Tongue (tissue), 2 donors: ENCODE measurements at regions not wholly inside any gene's neighbourhood (a gene's known extent, or its start where the extent isn't known, plus 50 kb on each side); places are given as distances from the start of the nearest gene placed in this dataset. TPM values are rescaled to one million over a fixed set of nuclear protein-coding genes. Genes with fewer than 3 reads are reported as not detected.
A peak's percentile ranks its signal among the peaks of the same experiment; 100 is the strongest.

ENCODE experiments used
- DNase-seq: peaks from one replicate; pipeline ENCODE4 v3.0.0-alpha.2; 2015
- small RNA-seq: library from RNA; depleted of rRNA; stranded (forward); fragments of <200 nt; gene quantifications from one replicate; pipeline ENCODE3, GENCODE V24; 2014; ENCODE audit warnings: low replicate concordance

DNA sequence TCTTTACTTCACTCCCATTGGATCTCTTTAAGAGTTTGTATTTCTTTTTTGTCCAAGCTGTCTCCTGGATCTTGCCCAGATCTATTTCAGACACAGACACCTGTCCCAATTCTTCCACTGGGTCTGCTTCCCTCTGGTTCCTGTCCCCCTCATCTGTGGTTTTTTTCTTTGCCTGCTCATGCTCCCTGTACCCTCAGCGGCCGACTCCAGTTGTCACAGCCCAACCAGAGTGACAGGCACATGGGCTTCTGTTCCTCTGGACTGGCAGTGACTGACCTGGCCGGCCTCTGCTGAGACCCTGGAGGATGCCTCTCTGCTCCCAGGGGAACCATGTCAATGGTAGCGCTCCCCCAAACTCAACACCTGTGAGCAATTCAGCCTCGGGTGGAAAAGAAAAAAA is 142.6 kb downstream of the WSCD1 start:
- DNase-seq = peak; percentile 52

- no peak for DNase-seq
Measured at GRCh38 chr17:6209829-6210228, 139.7 kb downstream of the WSCD1 start.

GRCh38 chr17:6208608-6209180 is 138.5 kb downstream of the WSCD1 start:
- no peak for DNase-seq

DNA sequence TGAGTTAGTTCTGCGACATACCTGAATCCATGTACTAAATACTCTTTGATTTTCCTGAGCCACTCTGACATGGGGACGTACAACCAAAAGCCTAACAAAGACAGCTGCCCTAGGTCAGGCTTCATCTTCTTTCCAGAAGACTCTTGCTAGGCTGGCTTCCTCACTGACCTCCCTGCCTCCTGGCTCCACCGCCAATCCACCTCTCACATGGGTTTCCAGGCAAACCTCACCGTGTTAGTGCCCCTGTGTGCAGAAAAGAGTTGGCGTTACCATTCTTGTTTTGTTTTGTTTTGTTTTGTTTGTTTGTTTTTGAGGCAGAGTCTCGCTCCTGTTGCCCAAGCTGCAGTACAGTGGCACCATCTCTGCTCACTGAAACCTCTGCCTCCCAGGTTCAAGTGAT is 135.3 kb downstream of the WSCD1 start:
- DNase-seq = no peak

- no peak for DNase-seq
Measured at GRCh38 chr17:6205033-6205432, 134.9 kb downstream of the WSCD1 start.

DNA sequence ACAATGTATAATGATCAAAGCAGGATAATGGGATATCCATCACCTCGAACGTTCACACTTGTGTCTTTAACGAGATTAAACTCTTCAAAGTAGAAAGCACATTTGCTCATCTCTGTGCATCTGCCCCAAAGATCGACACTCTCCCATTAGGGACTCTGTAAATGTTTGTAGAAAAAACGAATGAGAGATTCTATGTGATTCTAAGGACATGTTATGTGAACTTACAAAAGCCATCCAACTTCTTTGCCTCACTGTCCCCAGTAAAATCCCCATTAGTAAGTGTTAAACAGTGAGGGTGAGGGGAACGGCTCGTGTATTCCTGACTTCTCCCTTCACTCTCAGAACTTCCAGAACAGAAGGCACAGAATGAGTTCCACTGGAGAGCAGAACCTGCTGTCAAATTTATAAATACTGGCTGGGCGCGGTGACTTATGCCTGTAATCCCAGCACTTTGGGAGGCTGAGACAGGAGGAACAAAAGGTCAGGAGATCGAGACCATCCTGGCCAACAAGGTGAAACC is 134.1 kb downstream of the WSCD1 start:
- no peak for DNase-seq

DNA sequence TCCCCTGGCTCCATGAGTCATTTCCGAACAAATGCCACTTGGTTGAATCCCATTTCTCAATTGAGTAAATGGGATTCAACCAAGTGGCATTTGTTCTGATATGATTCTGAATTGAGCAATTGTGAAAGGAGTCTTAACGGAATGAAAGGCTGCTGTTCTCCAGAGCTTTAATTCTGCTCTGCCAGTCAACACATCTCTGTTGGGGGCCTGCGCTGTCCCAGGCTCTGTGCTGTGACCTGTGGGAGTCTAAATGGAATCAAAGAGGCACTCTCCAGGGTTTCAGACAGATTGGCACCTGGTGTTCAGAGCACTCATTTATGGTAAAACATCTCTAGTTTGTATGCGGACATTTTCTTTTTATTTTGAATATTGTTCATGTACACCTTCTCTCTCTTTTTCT is 126.2 kb downstream of the WSCD1 start:
- no peak for DNase-seq

DNA sequence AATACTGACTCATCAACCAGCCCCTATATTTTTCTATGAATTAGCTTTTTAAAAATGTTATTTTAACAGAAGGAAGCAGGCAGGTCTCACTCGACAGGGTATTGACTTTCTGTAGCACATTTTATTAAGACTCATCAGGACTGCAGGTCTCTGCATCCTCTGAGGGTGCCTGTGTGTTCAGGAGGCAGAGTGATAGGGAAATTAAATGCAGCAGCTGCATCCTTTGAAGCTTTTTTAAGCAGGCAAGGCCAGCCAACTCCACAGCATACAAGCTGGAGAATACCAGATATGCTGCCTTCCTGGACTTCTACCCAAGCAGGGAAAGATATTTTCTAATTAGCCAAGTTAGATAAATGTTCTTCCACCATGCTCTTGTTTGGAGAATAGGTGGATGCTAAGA is 124.9 kb downstream of the WSCD1 start:
- DNase-seq = peak; percentile 16

DNA sequence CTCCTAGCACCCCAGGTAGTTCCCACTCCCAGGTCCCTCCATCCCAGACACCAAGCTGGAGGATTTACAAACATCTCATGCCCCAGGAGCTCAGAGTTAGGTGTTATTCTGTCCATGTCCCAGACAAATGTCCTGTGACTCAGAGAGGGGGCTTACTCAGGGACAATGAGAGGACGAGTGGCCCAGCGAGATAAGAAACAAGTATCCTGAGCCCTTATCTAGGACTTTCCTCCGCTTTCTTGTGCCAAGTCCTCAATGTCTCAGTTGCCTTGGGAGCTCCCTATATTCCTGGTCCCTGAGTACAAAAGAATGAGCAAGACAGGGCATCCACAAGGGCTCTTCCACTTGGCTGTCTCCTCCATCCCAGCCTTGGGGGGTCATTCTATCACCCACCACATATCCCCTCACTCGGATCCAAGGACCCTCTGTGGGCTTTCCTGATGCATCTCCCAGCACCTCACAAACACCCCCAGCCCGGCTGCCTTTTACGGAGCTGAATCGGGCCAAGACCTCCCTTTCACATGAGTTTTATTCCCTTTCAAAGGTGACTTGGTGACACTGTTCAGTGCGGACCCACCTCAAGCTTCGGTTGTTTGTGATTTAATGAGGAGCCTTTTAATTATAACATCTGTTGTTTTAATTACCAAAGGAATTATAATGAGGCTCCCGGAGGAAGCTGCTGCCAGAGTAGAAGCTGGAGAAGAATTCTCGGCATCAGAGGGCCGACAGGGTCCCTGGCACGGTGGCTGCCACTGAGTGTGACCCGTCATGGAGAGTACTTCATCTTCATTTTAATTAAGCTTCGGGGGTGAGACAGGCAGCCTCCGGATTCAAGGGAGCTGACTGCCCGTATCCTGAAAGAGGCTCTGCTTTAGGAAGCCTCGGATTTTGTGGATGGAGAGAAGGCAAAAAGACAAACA is 121.5 kb downstream of the WSCD1 start:
- DNase-seq = no peak

DNA sequence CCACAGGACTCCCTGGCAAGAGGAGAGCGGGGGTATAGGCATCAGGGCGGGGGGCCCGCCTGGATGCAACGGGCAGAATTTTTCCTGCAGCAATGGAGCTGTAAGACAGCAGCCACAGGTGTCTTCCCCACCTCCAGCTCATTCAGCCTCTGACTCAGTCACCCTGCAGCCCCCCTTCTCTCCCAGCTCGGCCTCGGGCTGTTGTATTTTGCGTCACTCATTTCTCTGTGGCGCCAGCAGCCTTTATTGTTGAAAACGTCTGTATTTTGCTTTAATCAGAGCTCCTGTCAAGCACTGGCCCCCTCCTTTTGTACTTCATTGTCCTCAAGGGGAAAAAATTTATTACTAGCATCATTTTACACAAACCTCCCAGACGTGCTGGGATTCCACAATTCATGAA is 117.7 kb downstream of the WSCD1 start:
- peak; percentile 17 for DNase-seq

GRCh38 chr17:6186998-6187397 is 116.8 kb downstream of the WSCD1 start:
- DNase-seq = no peak

GRCh38 chr17:6184508-6184907 is 114.3 kb downstream of the WSCD1 start:
- DNase-seq = no peak

DNA sequence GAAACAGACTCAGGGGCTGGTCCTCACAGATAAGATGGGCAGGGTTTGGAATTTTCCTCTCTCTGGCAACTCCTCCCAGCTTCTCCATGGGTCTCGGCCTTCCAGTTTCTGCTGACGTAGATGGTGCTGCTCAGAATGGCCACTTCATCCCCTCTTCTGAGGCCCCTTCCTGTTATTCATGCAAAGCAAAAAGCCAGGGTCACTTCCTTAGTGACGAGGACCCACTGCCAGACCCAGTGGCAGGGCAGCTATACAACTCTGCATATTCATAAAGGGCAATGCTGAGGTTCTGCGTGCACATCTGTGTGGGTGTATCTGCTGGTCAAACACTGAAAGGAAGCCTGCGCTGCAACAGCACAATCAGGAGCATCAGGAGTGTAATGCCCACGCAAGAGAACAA is 108.8 kb downstream of the WSCD1 start:
- DNase-seq = no peak

DNA sequence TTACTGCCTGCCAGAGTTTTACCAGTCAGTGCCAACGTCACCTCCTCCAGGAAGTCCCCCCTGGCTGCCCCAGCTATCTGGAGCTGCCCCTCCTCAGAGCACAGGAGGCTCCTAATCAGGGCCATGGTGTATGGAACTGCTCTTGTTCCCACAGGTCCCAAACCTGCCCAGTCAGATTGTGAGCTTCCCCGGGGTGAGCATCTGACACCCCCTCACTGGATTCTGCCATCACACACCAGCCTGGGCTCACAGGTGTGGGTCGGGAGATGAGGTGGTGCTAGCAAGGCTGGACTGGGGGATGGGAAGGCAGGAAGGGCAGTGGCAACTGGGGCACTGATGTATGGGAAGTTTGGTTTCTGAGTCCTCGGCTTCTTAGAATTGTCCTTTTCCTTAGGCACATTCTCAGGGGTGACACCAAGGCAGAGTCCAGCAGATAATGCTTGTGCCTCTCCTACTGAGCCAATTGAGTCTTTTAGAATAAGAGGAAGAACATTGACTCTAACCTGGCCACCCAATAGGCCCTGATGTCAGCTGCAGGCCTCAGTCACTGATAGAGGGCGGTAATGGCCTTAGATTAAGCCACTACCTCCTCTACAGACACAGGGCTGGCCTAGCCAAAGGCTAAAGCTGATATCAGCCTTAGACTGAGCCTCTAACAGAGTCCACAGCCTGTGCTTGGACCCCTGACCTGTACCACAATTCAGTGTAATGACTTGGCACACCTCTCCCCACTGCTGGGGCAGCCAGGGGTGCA is 107.9 kb downstream of the WSCD1 start:
- no peak for DNase-seq

Small RNA genes lying in the stretch of these regions (small RNA-seq; reads per million reads assigned to genes)
- not detected for gene RNU6-1264P
